GM21717 (cell line): ENCODE measurements at regions not wholly inside any gene's neighbourhood (a gene's known extent, or its start where the extent isn't known, plus 50 kb on each side); places are given as distances from the start of the nearest gene placed in this dataset.

Experiments used
- ATAC-seq: cut with Tn5 transposase; IDR thresholded peaks from one replicate; pipeline ENCODE4 v1.9.1; 2021; ENCODE audit warnings: mild to moderate bottlenecking, moderate library complexity; ENCODE audit not compliant: unreplicated experiment

DNA sequence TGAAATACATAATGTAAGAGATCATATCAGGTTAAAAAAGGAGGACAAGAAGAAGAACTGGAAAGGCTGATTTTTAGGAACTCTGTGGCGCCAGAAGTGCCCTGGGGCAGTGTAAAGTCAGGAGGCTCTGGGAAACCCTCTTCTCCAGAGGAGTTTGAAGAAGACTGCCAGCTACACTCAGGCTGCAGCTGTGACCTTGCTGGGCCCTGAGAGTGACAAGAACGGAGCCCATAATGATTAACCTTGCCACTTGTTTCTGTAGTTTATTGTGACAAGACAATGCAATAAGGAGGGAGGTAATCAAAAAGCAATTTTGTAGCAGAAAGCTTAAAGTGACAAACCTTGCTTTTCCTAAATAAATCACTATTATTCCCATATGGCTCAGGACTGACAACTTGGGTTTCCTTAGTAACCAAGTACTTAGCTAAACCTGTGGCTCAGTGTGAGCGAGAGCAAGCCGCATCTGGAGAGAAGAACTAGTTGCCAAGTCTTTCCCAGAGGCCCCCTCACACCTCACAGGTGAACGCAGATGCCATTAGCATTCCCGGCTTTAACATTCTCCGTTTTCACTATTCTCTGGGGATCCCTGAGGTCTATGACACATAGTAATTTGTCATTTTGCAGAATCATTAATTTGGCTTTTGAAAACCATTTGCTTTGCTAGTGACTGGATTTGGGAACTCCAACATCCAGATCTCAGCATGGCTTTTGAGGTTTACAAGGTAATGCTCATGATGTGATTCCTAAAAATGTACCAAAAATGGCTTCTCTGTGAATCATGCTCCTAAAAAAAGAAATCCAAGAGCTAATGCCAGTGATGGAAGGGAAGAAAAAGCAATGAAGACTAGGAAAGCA lies 115.9 kb downstream of the OMA1 start:
- no peak for ATAC-seq

DNA sequence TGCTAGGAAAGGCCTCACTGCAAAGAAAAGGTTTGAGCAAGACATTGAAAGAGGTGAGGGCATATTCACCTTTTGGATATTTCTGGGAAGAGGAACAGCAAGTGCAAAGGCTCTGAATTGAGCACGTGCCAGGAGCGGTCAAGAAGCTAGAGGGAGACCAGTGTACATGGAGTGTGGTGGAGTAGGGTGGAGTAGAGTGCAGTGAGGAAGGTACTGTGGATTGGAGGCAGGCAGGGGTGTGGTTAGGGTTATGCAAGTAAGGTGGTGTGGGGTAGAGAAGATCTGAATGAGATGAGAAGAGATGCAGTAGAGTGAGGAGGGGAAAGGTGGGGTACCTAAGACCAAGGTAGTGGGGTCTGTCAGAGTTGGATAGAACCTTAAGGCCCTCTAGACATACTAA lies 119.6 kb downstream of the OMA1 start:
- ATAC-seq = no peak

DNA sequence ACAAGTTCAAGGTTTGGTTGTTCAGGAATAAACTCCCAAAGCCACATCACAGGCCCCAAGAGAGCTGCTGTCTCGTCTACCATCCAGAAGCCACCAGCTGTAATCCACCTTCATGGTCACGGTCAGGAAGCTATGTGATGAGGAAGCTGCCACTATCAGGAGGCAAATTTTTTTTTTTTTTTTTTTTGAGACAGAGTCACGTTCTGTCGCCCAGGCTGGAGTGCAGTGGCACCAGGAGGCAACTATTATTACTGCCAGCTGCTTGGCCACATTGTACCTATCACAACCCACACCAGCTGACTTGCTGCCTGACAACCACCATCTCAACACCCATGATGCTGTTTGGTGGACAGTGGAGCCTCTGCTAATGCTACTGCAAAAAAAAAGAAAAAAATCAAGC lies 124.1 kb downstream of the OMA1 start:
- no peak for ATAC-seq

DNA sequence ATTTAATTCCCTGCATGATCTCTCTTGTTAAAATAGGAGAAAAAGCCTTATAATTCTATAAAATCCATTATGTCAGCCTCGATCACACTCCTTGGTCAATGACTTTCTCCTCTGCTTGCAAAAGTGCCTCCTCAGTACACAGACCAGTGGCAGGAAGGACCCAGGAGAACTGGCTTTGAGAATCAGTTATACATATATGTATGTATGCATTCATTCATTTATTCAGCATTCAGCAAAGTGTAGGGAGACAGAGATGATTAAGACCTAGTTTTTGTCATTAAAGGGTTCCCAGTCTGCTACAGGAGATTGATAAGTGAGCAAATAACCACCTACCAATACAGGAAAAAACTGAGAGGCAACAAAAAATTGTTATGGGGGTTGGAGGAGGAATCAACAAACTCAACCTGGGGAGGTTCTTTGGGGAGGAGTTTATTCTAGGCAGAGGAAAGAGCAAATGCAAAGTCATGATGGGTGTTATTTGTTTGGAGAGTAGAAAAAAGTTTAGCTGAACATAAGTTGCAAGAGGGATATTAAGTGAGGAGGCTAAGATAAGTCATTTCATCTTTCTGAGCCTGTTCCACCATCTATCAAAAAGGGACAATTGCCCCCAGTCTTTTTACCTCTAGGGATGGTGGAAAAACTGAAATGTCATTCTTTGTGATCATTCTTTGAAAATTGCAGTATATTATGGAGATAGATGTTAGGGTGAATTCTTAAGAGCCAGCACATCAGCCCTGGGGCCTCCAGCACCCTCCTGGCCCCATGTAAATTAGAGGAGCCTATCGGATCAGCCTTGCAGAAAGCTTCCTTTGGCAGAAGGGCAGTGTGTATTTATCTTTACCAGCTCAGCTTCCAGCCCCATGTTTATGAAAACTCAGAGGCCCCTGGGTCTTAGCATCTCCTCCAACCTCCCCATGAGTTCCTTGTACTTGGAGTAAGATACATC lies 128.0 kb downstream of the OMA1 start:
- ATAC-seq = no peak

DNA sequence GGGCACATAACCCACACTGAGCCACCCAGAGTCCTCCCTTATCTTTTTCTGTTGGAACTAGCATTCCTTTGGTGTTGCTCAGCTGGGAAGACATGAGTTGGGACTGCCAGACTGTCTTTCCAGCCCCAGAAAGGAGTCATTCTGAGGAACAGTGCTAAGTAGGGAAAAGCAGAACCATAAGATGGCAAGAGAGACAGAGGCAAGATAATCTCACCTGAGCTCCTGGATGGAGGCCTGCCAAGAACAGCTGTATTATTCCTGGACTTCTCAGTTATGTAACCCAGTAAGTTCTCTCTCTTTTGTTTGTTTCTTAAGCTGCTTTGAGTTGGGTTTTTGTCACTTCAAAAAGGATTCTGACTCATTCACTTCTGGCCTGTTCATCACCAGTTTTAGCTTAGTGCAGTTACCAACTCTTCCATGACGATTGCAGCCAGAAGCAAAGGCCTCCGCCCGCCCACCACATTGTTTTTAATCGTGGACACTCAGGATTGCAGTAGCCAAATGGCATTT lies 134.4 kb downstream of the OMA1 start:
- ATAC-seq = no peak

DNA sequence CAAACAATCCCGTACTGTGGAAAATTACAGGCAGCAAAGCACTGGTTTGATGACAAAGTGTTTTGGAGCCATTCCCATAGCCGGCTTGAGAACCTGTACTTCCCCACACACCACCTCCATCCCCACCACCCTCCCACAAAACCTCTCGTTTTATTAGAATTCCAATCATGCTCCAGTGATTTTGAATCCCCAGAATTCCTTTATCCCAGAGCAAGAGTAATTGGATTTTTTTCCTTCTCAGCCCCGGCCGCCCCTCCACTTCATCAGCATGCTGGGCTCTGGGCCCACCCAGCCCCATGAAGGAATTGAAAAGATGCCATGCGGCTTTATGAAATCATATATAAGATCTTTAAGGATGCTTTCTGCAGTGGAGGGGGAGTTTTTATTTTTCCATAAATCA lies 136.6 kb downstream of the OMA1 start:
- ATAC-seq = no peak

DNA sequence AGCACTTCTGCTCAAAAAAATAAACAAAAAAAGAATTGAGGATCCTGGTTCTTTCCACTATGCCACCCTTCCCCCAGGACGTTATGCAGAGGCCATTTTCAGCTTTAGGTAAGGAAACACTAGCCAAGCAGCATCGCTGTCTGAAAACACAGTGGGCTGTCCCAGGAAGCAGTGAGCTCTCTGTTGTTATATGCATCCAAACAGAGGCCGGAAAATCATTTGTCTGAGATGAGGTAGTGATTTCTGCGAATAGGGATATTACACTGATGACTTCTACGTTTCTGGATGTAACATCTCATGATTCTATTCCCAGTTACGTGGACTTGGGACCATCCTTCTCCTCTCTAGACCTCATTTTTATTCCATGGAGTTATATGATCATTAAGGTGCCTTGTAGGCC lies 137.2 kb downstream of the OMA1 start:
- ATAC-seq = no peak

DNA sequence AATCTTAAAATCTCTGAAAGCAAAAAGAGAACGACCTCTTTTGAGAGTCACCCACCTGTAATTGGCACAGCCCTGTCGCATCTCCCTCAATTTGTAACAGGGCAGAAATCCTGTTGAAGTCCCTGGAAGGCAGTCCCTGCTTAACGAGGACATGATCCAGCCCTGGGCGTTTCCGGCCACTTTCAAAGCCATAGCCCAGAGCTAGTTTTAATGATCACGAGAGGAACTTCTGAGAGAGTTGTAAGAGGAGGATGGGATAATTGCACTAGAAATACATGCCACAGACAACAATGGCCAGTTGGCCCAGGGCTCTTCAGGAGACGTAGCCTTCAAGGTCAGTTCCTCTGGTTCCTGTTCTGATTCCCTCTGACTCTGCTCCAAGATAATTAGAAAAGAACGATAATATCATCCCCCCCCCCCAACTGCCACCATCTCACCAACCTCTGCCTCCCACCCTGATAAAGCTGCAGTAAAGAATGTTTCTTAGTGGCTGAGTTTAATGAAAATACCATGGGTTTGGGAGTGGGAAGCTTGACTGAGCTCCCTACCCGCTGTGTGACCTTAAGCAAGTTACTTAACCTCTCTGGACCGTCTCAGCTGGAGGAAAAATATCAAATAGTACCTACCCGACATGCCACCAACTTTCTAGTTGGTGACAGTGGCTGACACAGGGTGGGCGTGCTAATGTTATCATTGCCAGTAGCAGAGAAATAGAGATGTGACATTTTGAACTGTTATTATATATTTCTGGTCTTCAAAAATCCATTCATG lies 140.0 kb downstream of the OMA1 start:
- ATAC-seq = no peak

DNA sequence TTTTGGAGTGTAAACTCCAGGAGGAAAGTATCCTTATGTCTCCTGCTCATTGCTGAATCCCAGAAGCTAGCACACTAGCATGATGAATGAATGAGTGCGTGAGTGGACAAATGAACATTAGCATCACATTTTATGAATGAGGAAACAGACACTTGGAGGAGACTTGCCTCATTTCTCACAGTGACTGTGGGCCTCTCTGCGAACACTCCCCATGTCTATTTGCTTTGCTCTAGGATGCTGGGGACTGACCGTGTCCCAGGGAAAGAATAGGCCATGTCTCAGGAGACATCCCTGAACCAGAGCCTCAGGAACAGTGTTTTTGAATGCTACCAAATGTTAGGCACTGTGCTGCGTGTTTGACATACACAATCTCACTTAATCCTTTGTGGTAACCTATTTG lies 140.9 kb downstream of the OMA1 start:
- no peak for ATAC-seq

DNA sequence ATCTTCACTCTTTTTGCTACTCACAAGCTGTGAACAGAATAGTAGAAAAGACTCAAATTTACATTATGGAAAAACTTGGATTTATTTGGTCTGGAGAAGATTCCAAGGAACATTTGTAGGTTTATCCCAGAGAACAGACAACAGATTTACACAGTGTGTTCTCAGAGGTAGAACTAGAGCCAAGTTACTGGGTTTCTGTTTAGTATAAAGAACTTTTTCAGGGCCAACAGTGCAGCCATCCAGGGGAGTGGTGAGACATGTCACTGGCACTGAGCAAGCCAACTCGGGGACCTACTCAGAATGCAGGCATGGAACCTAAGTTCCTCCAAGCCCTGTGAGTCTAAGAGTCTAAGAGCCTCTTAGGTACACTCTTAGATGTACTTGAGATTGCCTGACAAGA lies 142.6 kb downstream of the OMA1 start:
- ATAC-seq = no peak

DNA sequence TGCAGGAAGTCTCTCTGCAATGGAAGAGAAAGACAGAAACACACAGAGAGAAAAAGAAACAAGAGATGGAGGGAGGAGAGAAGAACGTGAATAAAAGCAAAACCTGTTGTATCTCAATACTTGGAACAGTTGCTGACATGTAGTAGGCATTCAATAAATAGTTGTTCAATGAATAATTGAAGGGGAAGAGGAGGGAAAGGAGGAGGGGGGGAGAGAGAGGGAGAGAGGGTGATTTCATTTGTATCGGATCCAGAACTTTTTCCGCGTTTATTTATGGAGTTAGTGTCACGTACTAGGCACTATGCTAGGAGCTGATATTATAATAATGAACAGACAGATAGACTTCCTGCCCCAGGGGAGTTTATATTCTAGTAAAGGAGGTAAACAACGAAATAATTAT lies 144.1 kb downstream of the OMA1 start:
- no peak for ATAC-seq

DNA sequence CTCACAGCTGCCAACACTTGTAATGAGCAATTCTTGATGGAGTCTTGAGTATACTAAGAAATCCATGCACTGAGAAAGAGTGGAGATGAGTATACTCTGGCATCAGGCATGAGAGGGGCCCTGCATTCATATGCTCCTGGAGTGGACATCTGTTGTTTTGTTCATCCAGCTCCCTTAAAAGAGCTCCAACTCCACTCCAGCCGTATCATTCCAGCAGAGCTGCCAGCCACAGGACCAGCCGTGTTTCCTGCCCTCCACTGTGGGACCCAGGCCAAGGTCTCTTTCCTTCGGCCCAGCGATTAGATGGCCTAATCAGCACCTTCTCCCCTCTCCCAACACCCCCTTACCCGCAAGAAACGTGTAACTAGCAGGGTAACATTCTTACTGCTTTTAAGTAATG lies 144.5 kb downstream of the OMA1 start:
- ATAC-seq = no peak

DNA sequence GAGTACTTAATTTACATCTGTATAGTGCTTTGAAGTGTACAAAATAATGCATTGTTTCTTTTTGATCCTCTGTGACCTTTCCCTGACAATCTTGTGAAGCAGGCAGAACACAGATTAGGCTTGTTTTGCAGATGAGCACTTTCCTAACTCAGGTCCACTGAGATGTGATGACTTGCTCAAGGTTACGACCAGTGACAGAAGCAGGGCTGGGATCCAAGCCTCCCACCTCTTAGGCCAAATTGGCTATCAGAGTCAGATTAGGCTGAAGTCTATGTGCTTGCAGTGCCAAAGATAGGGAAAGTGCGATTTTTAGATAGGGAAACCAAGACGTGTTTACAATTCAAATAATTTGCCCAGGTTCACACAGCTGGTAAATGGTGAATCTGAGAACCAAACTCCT lies 147.3 kb downstream of the OMA1 start:
- no peak for ATAC-seq

DNA sequence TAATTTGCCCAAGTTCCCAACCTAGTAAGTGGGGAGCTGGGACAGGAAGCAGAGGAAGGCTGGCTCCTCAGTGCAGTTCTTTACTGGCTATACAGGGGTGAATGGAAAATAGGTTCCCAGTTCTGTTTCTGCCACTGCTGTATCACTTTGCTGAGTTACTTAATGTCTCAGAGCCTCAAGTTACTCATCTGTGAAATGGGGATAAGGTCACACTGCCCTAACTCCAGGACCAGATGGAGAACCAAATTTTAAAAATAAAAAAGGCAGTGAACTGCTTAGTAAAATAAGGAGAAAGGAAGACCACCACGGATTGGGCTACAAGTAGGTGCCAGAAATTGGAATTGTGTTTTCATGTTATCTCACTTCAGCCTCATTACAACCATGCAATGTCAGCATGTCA lies 147.8 kb downstream of the OMA1 start:
- no peak for ATAC-seq

DNA sequence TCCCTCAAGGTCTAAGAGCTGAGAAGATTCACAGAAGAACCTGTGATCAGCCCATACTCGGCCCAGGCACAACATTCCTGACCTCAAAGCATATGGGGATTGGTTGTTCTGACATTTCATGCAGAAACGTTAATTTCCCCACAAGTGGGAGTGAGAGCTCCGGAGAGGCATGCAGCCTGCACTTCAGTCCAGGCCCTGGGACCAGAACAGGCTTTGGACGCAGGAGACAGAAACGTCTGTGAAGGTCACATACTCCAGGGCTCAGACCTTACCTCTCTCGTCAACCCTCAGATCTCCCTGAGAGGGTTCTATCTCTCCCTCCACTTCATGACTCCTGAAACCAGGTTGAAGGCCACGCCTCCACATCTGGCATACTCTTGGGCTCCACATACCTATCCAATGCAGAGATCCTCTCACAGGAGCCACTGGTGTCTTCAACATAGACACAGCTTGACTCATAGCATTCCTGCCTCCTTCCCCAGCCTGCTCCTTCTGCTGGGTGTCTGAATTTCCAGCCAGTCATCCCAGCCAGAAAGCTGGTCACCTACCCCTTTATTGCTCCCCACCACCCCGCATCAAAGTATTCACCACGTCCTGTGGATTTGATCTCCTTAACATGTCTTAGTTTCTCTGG lies 149.2 kb downstream of the OMA1 start:
- ATAC-seq = no peak

DNA sequence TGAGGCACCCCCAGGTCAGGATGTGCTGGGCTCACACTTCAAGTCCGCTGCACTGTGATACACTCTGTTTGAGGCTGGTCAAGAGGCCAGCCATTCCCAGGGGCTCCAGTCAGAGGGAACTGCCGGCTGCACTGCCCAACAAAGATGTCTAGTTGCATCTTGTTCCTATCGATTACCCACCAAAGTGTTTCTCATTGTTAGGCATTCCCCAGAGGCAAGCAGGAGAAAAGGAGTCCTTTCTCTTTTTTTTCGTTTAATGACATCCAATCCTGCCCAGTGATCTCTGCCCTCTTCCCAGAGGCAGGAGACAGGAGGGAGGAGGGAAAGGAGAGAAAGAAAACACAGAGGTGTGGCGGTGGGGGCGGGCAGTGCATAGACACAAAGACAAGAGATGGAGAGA lies 150.4 kb downstream of the OMA1 start:
- no peak for ATAC-seq

DNA sequence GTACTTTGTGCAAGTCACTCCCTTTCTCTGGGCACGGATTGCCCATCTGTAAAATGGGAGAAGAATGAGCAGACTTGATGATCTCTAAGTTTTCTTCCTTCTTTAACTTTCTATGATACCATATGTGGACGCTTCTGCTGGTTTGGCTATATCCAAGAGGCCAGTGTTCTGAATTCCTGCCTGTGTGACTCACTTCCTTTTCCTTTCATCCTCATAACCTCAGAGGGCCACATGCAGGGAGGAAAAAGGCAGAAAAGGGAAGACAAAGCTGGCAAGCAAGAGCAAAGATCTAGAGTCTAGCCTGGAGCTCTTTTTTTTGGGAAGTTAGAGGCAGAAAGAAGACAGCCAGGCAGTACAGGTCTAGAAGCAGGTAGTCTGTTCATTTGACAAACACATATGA lies 151.2 kb downstream of the OMA1 start:
- ATAC-seq = no peak

DNA sequence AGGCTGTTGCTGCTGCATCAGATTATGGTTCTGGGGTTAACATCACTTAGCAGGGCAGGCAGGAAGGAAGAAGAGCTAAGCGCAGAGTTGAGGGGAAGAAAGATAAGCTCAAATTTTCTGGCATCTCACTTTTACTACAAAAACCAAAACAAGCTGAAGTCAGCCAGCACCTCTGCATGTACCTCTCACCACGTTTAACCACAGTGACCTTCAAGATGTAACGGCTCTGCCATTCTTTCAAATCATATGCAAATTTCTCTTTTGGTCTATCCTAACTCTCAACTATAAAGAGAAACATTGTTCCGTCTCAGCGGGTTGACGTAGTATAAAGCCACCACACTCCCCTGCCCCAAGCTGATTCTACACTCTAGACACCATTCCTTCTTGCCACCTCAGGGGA lies 154.4 kb downstream of the OMA1 start:
- peak; percentile 70 for ATAC-seq

DNA sequence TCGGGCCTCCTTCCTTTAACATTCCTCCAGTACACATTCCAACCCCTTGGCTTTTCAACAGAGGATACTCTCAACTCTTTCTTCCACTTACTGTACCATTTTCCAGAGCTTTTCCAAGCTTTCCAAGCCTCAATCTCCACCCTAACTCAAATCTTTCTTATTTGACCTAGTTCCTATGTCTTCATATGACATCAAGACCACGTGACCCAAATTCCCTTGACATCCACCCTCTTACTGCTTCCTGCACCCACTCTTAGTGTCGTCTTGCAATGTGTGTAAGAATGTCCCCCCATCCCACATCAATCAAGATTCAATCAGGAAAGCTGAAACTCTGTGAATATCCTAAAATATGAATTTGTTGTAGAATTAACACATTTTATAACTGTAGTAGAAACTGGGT lies 155.0 kb downstream of the OMA1 start:
- ATAC-seq = no peak

DNA sequence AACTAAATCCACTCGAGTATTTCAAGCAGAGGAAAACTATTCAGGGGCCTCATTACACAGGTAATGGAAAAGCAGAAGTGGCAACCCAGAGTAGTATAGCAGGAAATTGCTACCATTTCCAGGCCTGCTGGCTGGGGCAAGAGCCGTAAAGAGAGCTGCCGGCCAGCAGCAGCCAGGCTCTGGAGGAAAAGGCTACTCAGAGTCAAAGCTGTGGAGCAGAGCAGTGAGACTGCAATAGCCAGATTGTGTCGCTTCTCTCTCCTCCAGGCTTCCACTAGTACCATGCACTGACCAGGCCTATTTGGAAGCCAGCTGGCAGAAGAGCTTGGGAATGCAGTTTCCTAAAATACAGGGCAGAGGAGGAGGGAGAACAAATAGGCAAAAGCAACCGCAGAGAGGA lies 155.5 kb downstream of the OMA1 start:
- no peak for ATAC-seq

DNA sequence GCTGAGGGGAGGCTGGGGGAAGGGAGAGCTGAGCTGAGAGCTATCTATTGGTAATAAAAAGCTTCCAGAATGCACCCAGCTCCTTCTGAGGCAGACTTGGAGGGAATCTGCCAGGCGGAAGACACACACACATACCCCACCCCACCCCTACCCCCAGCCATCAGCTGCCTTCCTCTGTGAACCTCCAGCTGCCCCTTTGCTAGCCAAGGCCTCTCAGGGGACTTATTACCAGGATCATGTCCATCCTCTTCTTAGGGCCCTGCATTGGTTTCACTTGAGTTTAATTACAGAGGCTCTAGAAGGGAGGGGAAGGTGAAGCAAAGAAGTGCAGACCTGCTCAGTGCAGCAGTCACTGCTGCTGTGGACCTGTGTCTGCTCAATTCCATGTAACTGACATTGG lies 156.4 kb downstream of the OMA1 start:
- ATAC-seq = no peak
